K562 (cell line): ENCODE measurements at regions not wholly inside any gene's neighbourhood (a gene's known extent, or its start where the extent isn't known, plus 50 kb on each side); places are given as distances from the start of the nearest gene placed in this dataset.

Experiments
- ATAC-seq: fragments of 200-7000 bp; cut with Tn5 transposase; 3 replicates; pipeline ENCODE4 v1.9.1; 2020; ENCODE audit warnings: moderate library complexity
- BruUV-seq: library from RNA; stranded (reverse); fragments of 400-500 nt; replicated peaks from 2 replicates; lab custom pipeline; 2021; lab: Mats Ljungman, UMichigan
- CTCF ChIA-PET: fragments of 300-600 bp; formaldehyde crosslinking; extraction: SDS; loops from one replicate; lab custom pipeline; 2021; ENCODE audit warnings: low intra/inter-chr PET ratio; lab: Yijun Ruan, JAX
- POLR2A ChIA-PET: fragments of 300-600, 350-650 bp; sonication (Branson Sonifier 250); formaldehyde crosslinking; extraction: SDS; loops from one replicate; lab custom pipeline; 2021; ENCODE audit warnings: antibody characterized with exemption, inconsistent platforms; lab: Yijun Ruan, JAX
- DNase-seq, 4 experiments: peaks; one replicate each; pipeline versions ENCODE4 v3.0.0 to v3.0.0-alpha.2; 2011 to 2018; ENCODE audit warnings: low spot score in 3 of 4, mixed read lengths in 3 of 4; ENCODE audit errors: extremely low read depth in 1 of 4
- FAIRE-seq: peaks from 2 replicates; lab custom pipeline; 2011; peaks lifted over from hg19 to GRCh38; lab: Jason Lieb, UNC
- H2AFZ ChIP-seq: 2 replicates; pipeline ENCODE4 v1.6.0; 2011; ENCODE audit warnings: low read depth, low read length, control low read depth, inconsistent platforms
- H3K27ac ChIP-seq: fragments of 200-600 bp; 3 replicates; pipeline ENCODE4 v1.8.0; 2011; ENCODE audit warnings: low read depth, mild to moderate bottlenecking, control low read depth, inconsistent platforms, low read length, moderate library complexity, mixed read lengths; ENCODE audit errors: extremely low read depth
- H3K27me3 ChIP-seq, 2 experiments: fragments of 300-600 bp in 1 of 2; 2 replicates in 1 of 2; 3 replicates in 1 of 2; pipeline versions ENCODE4 v1.6.0 to v1.8.0; 2011; ENCODE audit warnings: inconsistent platforms in 2 of 2, low read length in 2 of 2, mild to moderate bottlenecking in 1 of 2, mixed read lengths in 1 of 2, moderate library complexity in 1 of 2; ENCODE audit not compliant: control insufficient read depth in 2 of 2, insufficient read depth in 2 of 2
- H3K36me3 ChIP-seq: fragments of 300-600 bp; 3 replicates; pipeline ENCODE4 v1.8.0; 2011; ENCODE audit warnings: mild to moderate bottlenecking, low read length, inconsistent platforms; ENCODE audit not compliant: control insufficient read depth, insufficient read depth
- H3K4me1 ChIP-seq, 2 experiments: fragments of 200-600 bp in 1 of 2; replicated peaks in 1 of 2; 2 replicates in 1 of 2; 3 replicates in 1 of 2; pipeline versions ENCODE4 v1.5.1 to v1.8.0; 2011; ENCODE audit warnings: inconsistent platforms in 2 of 2, low read length in 2 of 2, mild to moderate bottlenecking in 1 of 2, mixed read lengths in 1 of 2, moderate library complexity in 1 of 2; ENCODE audit not compliant: control insufficient read depth in 2 of 2, insufficient read depth in 2 of 2
- H3K4me2 ChIP-seq: 2 replicates; pipeline ENCODE4 v1.6.1; 2011; ENCODE audit warnings: low read length, control low read depth, inconsistent platforms, mixed read lengths; ENCODE audit not compliant: insufficient read depth
- H3K4me3 ChIP-seq: fragments of 200-600 bp; sonication (generic), shearing (Covaris generic); 2 replicates; pipeline ENCODE4 v1.5.1; 2016; ENCODE audit warnings: control low read depth, inconsistent platforms
- H3K79me2 ChIP-seq: fragments of 200-600 bp; 3 replicates; pipeline ENCODE4 v1.8.0; 2011; ENCODE audit warnings: low read length, inconsistent platforms; ENCODE audit not compliant: control insufficient read depth, insufficient read depth
- H3K9ac ChIP-seq, 2 experiments: 2 replicates each; pipeline versions ENCODE4 v1.6.0 to v1.6.1; 2011; ENCODE audit warnings: low read depth in 2 of 2, low read length in 2 of 2, control low read depth in 1 of 2, inconsistent platforms in 1 of 2, mild to moderate bottlenecking in 1 of 2, mixed read lengths in 1 of 2; ENCODE audit not compliant: insufficient read depth in 1 of 2
- H3K9me1 ChIP-seq: one replicate; pipeline ENCODE4 v1.6.0; 2011; ENCODE audit warnings: inconsistent platforms, mild to moderate bottlenecking, low read length, moderate library complexity; ENCODE audit not compliant: control insufficient read depth, insufficient read depth
- H3K9me3 ChIP-seq: replicated peaks from 2 replicates; pipeline ENCODE4 v1.5.1; 2011; ENCODE audit warnings: low read depth, low read length, inconsistent platforms; ENCODE audit not compliant: control insufficient read depth, insufficient read depth
- H4K20me1 ChIP-seq: replicated peaks from 2 replicates; pipeline ENCODE4 v1.6.1; 2011; ENCODE audit warnings: low read length, inconsistent platforms, mixed read lengths; ENCODE audit not compliant: control insufficient read depth, insufficient read depth
- MYC ChIP-seq, 2 experiments: fragments of 250-450 bp in 1 of 2; sonication (Bioruptor Pico) in 1 of 2; IDR thresholded peaks; 2 replicates each; pipeline versions ENCODE4 v1.5.1 to v1.6.1; 2012 to 2021; ENCODE audit warnings: low read depth in 2 of 2, borderline replicate concordance in 1 of 2, improper control_type of control experiment in 1 of 2, low read length in 1 of 2, mild to moderate bottlenecking in 1 of 2, moderate library complexity in 1 of 2
- WGBS: fragments of 100-300 bp; shearing (Covaris generic); methylation state at CpG from one replicate; pipeline ENCODE4 v1.1.6; 2016; ENCODE audit warnings: low coverage, mixed read lengths; ENCODE audit not compliant: insufficient coverage; ENCODE audit errors: missing lambda C conversion rate; 5-methylcytosine and 5-hydroxymethylcytosine counted together
- in situ Hi-C: fragments of 300-500 bp; cut with MboI; formaldehyde crosslinking; loops from 4 replicates; pipeline ENCODE4 v1.15.0; 2018; ENCODE audit warnings: inconsistent platforms, mixed read lengths
- intact Hi-C: fragments of 100-400 bp; cut with micrococcal nuclease; formaldehyde crosslinking; loops from 2 replicates; pipeline ENCODE4 v1.14.2; 2022
- TF ChIP-seq, protein P1 (sequence below): fragments of 250-450 bp; sonication (Bioruptor Pico); IDR thresholded peaks from 2 replicates; pipeline ENCODE4 v1.5.0; 2021; ENCODE audit warnings: mild to moderate bottlenecking, moderate library complexity

GRCh38 chr5:165349735-165350134, 1844.3 kb downstream of the MAT2B start:
- H3K9me1 ChIP-seq: no peaks in the 10 kb centered on the region
- FAIRE-seq (no peak), DNase-seq (no peak), ATAC-seq (no peak)
- no peak overlapping the region for H3K4me3 ChIP-seq
- no peak overlapping the region for H3K4me2 ChIP-seq
- no peaks in the 10 kb centered on the region for H3K9me3 ChIP-seq
- in situ Hi-C loops (no loop called here), intact Hi-C loops (no loop called here)
- H3K4me1 ChIP-seq: no peaks in the 10 kb centered on the region
- H3K27me3 ChIP-seq: no peaks in the 10 kb centered on the region
- no peaks in the 10 kb centered on the region for H3K79me2 ChIP-seq
- no peak overlapping the region for H3K27ac ChIP-seq
- BruUV-seq: no TSS peak
- no peak overlapping the region for H2AFZ ChIP-seq
- ChIA-PET CTCF (no interaction called here), POLR2A (no interaction called here)
- no peaks in the 10 kb centered on the region for H4K20me1 ChIP-seq
- H3K9ac ChIP-seq: no peak overlapping the region
- WGBS: 0% methylated on average over 1 of the region's 1 CpG
- H3K36me3 ChIP-seq: no peaks in the 10 kb centered on the region
- TF ChIP-seq MYC (IDR thresholded peaks at IDR 0.05; ENCODE audit: low read depth, low read length) (no peak), MYC (CRISPR knock-in tag; IDR thresholded peaks at IDR 0.05; ENCODE audit: borderline replicate concordance, low read depth) (no peak)
- TF ChIP-seq, protein P1, sequence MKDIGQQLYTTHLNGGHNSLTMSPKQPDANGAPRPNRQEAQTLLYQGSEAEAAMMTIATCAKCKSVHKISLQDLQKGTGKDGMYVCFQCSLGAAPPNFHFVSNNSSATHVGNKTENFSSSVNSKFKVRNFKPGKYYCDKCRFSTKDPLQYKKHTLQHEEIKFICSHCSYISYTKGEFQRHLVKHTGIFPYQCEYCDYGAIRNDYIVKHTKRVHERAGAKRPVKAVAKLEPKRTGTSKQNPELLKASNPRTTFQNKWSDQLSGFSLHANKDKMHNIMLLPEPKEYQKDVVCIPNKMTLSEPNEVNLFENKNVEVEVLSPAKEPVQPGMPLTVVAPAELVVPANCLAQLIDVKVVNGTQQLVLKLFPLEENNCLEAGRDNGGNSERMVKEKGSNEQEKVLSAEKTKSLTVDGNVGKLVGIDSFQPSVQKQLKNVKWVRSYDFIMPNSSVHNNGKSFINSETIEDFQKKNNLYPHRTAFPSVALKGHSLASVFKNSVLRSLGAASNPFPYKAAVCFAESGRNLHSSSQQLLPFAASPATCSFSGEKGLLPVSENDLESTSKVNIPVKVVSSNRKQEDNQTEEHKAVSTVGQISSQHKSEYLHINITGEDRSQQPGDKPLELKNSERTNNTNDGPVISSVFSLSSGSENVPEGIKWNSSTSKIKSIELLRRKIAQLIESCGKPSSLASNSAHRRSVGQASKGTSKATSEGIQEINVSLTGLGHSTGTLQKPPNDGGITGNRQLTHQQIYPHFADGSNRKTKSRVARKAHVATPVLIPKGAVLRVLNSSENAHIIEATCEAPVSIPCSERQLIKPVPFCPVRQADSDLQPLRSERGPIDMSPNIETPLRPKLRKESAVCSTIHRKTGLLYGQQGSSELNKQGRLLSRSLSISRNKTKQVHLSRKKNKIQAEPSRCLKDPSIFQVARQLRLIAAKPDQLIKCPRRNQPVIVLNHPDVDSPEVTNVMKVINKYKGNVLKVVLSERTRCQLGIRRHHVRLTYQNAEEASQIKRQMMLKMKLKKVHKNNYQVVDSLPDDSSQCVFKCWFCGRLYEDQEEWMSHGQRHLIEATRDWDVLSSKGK: no peak
